Natural killer cell (primary cell): ENCODE measurements at regions not wholly inside any gene's neighbourhood (a gene's known extent, or its start where the extent isn't known, plus 50 kb on each side); places are given as distances from the start of the nearest gene placed in this dataset.
"Not testable (repeated sequence)": the region's sequence is repeated elsewhere in the genome, so short reads cannot be mapped to it uniquely, and the experiment has no call there.

Source experiments
- ATAC-seq, 3 donors: fragments of 150-1000 bp in 2 of 3; fragments of 200-7000 bp in 1 of 3; cut with Tn5 transposase; 1 replicate in 1 of 3; 2 replicates in 2 of 3; pipeline ENCODE4 v1.10.0; 2021; ENCODE audit warnings: mild to moderate bottlenecking in 2 of 3, moderate library complexity in 2 of 3
- DNase-seq, 2 donors: peaks; one replicate each; pipeline versions ENCODE4 v3.0.0 to v3.0.0-alpha.2; 2013 to 2021; ENCODE audit warnings: mixed read lengths in 1 of 2
- H3K27ac ChIP-seq: one replicate; pipeline ENCODE4 v1.5.1; 2013; ENCODE audit warnings: mild to moderate bottlenecking, low read length
- H3K27me3 ChIP-seq: one replicate; pipeline ENCODE4 v1.6.1; 2013; ENCODE audit warnings: low read length; ENCODE audit not compliant: control insufficient read depth, insufficient read depth
- H3K36me3 ChIP-seq: one replicate; pipeline ENCODE4 v1.6.1; 2013; ENCODE audit warnings: low read length; ENCODE audit not compliant: control insufficient read depth, insufficient read depth
- H3K4me1 ChIP-seq: one replicate; pipeline ENCODE4 v1.6.1; 2013; ENCODE audit warnings: low read length; ENCODE audit not compliant: control insufficient read depth, insufficient read depth
- H3K4me3 ChIP-seq: one replicate; pipeline ENCODE4 v1.5.1; 2013; ENCODE audit warnings: low read length
- H3K9me3 ChIP-seq: one replicate; pipeline ENCODE4 v1.6.1; 2013; ENCODE audit warnings: low read length; ENCODE audit not compliant: control insufficient read depth, insufficient read depth
- H3K27ac Mint-ChIP-seq, 2 donors: one replicate each; pipeline ENCODE4 v1.8.0; 2022; ENCODE audit warnings: mild to moderate bottlenecking in 2 of 2, mixed read lengths in 2 of 2, moderate library complexity in 1 of 2
- H3K27me3 Mint-ChIP-seq, 2 donors: one replicate each; pipeline ENCODE4 v1.8.0; 2022; ENCODE audit warnings: low read depth in 2 of 2, mixed read lengths in 2 of 2
- H3K36me3 Mint-ChIP-seq: one replicate; pipeline ENCODE4 v1.8.0; 2022; ENCODE audit warnings: mixed read lengths
- H3K4me1 Mint-ChIP-seq, 2 donors: one replicate each; pipeline ENCODE4 v1.8.0; 2022; ENCODE audit warnings: mixed read lengths in 2 of 2
- H3K4me3 Mint-ChIP-seq: one replicate; pipeline ENCODE4 v1.8.0; 2022; ENCODE audit warnings: mild to moderate bottlenecking, moderate library complexity, mixed read lengths
- H3K9me3 Mint-ChIP-seq, 2 donors: one replicate each; pipeline ENCODE4 v1.8.0; 2022; ENCODE audit warnings: mixed read lengths in 2 of 2
- CTCF ChIP-seq: fragments of 200-600 bp; IDR thresholded peaks from one replicate; pipeline ENCODE4 v1.8.0; 2022; ENCODE audit warnings: antibody characterized with exemption
- WGBS: methylation state at CpG from one replicate; pipeline ENCODE4 v1.1.7; 2013; ENCODE audit warnings: missing lambda C conversion rate; ENCODE audit not compliant: insufficient coverage; 5-methylcytosine and 5-hydroxymethylcytosine counted together
- intact Hi-C: fragments of 100-400 bp; cut with micrococcal nuclease; formaldehyde crosslinking; loops from one replicate; pipeline ENCODE4 v1.14.2; 2022

GRCh38 chr6:103107985-103108384 is 1714.5 kb downstream of the GRIK2 start:
- no peak overlapping the region for H3K27ac Mint-ChIP-seq
- no peaks in the 10 kb centered on the region for H3K9me3 ChIP-seq
- no peak for DNase-seq
- H3K9me3 Mint-ChIP-seq, result peaks cover 8% of the 10 kb centered on the region in 2 donors
- no peak for TF ChIP-seq CTCF
- no peaks in the 10 kb centered on the region for H3K36me3 Mint-ChIP-seq
- H3K27me3 Mint-ChIP-seq, result no peaks in the 10 kb centered on the region
- H3K27ac ChIP-seq, result no peak overlapping the region
- H3K4me1 Mint-ChIP-seq, result no peaks in the 10 kb centered on the region
- ATAC-seq, result no peak
- intact Hi-C loops, result no loop called here
- no peaks in the 10 kb centered on the region for H3K27me3 ChIP-seq
- no peaks in the 10 kb centered on the region for H3K4me1 ChIP-seq
- H3K4me3 ChIP-seq, result no peak overlapping the region
- no peaks in the 10 kb centered on the region for H3K36me3 ChIP-seq
- H3K4me3 Mint-ChIP-seq, result no peak overlapping the region

- no peaks in the 10 kb centered on the region for H3K4me1 Mint-ChIP-seq
- no peaks in the 10 kb centered on the region for H3K4me1 ChIP-seq
- DNase-seq (no peak), ATAC-seq (no peak)
- no peak overlapping the region for H3K27ac Mint-ChIP-seq
- no peak overlapping the region for H3K27ac ChIP-seq
- H3K9me3 ChIP-seq, result no peaks in the 10 kb centered on the region
- peaks cover 10 to 12% of the 10 kb centered on the region in 2 donors for H3K9me3 Mint-ChIP-seq
- no peaks in the 10 kb centered on the region for H3K36me3 ChIP-seq
- TF ChIP-seq CTCF, result no peak
- intact Hi-C loops, result no loop called here
- WGBS, result 50% methylated on average over 2 of the region's 2 CpGs
- H3K36me3 Mint-ChIP-seq, result no peaks in the 10 kb centered on the region
- H3K4me3 ChIP-seq, result no peak overlapping the region
- no peaks in the 10 kb centered on the region for H3K27me3 Mint-ChIP-seq
- H3K27me3 ChIP-seq, result no peaks in the 10 kb centered on the region
- no peak overlapping the region for H3K4me3 Mint-ChIP-seq
Measured at GRCh38 chr6:103105686-103106085, 1712.2 kb downstream of the GRIK2 start.

- no peak for DNase-seq
- H3K27me3 Mint-ChIP-seq, result no peaks in the 10 kb centered on the region
- intact Hi-C loops, result no loop called here
- no CpG with 5 or more reads among the region's 1 CpG for WGBS
- ATAC-seq, result no peak
- H3K9me3 ChIP-seq, result no peaks in the 10 kb centered on the region
- H3K27ac Mint-ChIP-seq, result no peak overlapping the region
- no peaks in the 10 kb centered on the region for H3K36me3 ChIP-seq
- no peak overlapping the region for H3K4me3 Mint-ChIP-seq
- no peaks in the 10 kb centered on the region for H3K4me1 ChIP-seq
- H3K4me1 Mint-ChIP-seq, result no peaks in the 10 kb centered on the region
- H3K9me3 Mint-ChIP-seq, result peaks cover 21 to 26% of the 10 kb centered on the region in 2 donors
- H3K27me3 ChIP-seq, result no peaks in the 10 kb centered on the region
- TF ChIP-seq CTCF, result no peak
- H3K36me3 Mint-ChIP-seq, result peaks cover 21% of the 10 kb centered on the region
- no peak overlapping the region for H3K27ac ChIP-seq
- H3K4me3 ChIP-seq, result no peak overlapping the region
Measured at GRCh38 chr6:103101267-103101666, 1707.8 kb downstream of the GRIK2 start.

GRCh38 chr6:103092414-103092813 is 1698.9 kb downstream of the GRIK2 start:
- WGBS, result 84% methylated on average over 4 of the region's 4 CpGs
- ATAC-seq, H3K27ac ChIP-seq, H3K4me1 Mint-ChIP-seq, H3K9me3 ChIP-seq, intact Hi-C loops, H3K4me3 ChIP-seq, H3K36me3 ChIP-seq, DNase-seq, H3K27me3 Mint-ChIP-seq, H3K27ac Mint-ChIP-seq, H3K4me1 ChIP-seq, H3K4me3 Mint-ChIP-seq, H3K27me3 ChIP-seq, H3K36me3 Mint-ChIP-seq: not testable (repeated sequence)
- H3K9me3 Mint-ChIP-seq, result peaks cover 9 to 16% of the 10 kb centered on the region in 2 donors
